Keratinocyte (primary cell): ENCODE measurements at regions not wholly inside any gene's neighbourhood (a gene's known extent, or its start where the extent isn't known, plus 50 kb on each side); places are given as distances from the start of the nearest gene placed in this dataset.

Experiments used
- DNase-seq: peaks from one replicate; pipeline ENCODE4 v3.0.0-alpha.2; 2011; ENCODE audit warnings: low read depth, missing footprints, low spot score
- FAIRE-seq: peaks from 2 replicates; lab custom pipeline; 2011; peaks lifted over from hg19 to GRCh38; lab: Jason Lieb, UNC
- H2AFZ ChIP-seq: 2 replicates; pipeline ENCODE4 v1.6.0; 2012; ENCODE audit warnings: low read length, control low read depth, inconsistent platforms; ENCODE audit not compliant: control insufficient read depth
- H3K27ac ChIP-seq: 2 replicates; pipeline ENCODE4 v1.5.1; 2011; ENCODE audit warnings: low read length; ENCODE audit not compliant: control insufficient read depth, insufficient read depth
- H3K27me3 ChIP-seq: 3 replicates; pipeline ENCODE4 v1.6.0; 2011; ENCODE audit warnings: low read length; ENCODE audit not compliant: control insufficient read depth, insufficient read depth; ENCODE audit errors: extremely low read depth
- H3K36me3 ChIP-seq, 2 experiments: 2 replicates in 1 of 2; 3 replicates in 1 of 2; pipeline ENCODE4 v1.5.1; 2011; ENCODE audit warnings: low read length in 2 of 2, mild to moderate bottlenecking in 1 of 2; ENCODE audit not compliant: control insufficient read depth in 2 of 2, insufficient read depth in 2 of 2; ENCODE audit errors: extremely low read depth in 1 of 2
- H3K4me1 ChIP-seq: 3 replicates; pipeline ENCODE4 v1.5.1; 2011; ENCODE audit warnings: low read length; ENCODE audit not compliant: control insufficient read depth, insufficient read depth; ENCODE audit errors: extremely low read depth
- H3K4me2 ChIP-seq: 3 replicates; pipeline ENCODE4 v1.6.0; 2011; ENCODE audit warnings: low read depth, low read length; ENCODE audit not compliant: control insufficient read depth, insufficient read depth; ENCODE audit errors: extremely low read depth
- H3K4me3 ChIP-seq, 3 experiments: fragments of 200-600 bp in 1 of 3; sonication (generic) in 1 of 3; 2 replicates in 2 of 3; 3 replicates in 1 of 3; pipeline ENCODE4 v1.5.1; 2011 to 2016; ENCODE audit warnings: low read length in 3 of 3, mild to moderate bottlenecking in 3 of 3, control low read depth in 2 of 3, inconsistent platforms in 1 of 3, low read depth in 1 of 3, mixed read lengths in 1 of 3, mixed run types in 1 of 3, moderate library complexity in 1 of 3; ENCODE audit not compliant: control insufficient read depth in 2 of 3, insufficient read depth in 2 of 3; ENCODE audit errors: extremely low read depth in 1 of 3
- H3K79me2 ChIP-seq: 2 replicates; pipeline ENCODE4 v1.6.0; 2012; ENCODE audit warnings: low read length; ENCODE audit not compliant: control insufficient read depth, insufficient read depth
- H3K9ac ChIP-seq: 3 replicates; pipeline ENCODE4 v1.6.0; 2011; ENCODE audit warnings: low read length; ENCODE audit not compliant: control insufficient read depth, insufficient read depth; ENCODE audit errors: extremely low read depth
- H3K9me1 ChIP-seq: 3 replicates; pipeline ENCODE4 v1.6.0; 2011; ENCODE audit warnings: low read length; ENCODE audit not compliant: control insufficient read depth, insufficient read depth; ENCODE audit errors: extremely low read depth
- H3K9me3 ChIP-seq: 2 replicates; pipeline ENCODE4 v1.5.1; 2012; ENCODE audit warnings: low read depth, low read length; ENCODE audit not compliant: control insufficient read depth
- H4K20me1 ChIP-seq: 3 replicates; pipeline ENCODE4 v1.6.0; 2011; ENCODE audit warnings: low read length; ENCODE audit not compliant: control insufficient read depth, insufficient read depth; ENCODE audit errors: extremely low read depth
- EZH2 ChIP-seq: IDR thresholded peaks from one replicate; pipeline ENCODE4 v1.6.1; 2012; ENCODE audit warnings: inconsistent platforms, mild to moderate bottlenecking, low read length, moderate library complexity
- dilution Hi-C: fragments of 300-500 bp; cut with MboI; formaldehyde crosslinking; loops from one replicate; pipeline ENCODE4 v1.7.0; 2020; ENCODE audit warnings: low sequenced_read_pairs; ENCODE audit not compliant: extremely low pct_ligation_motif_present
- TF ChIP-seq, protein P1 (sequence below), 3 experiments: IDR thresholded peaks in 1 of 3; conservative IDR thresholded peaks in 1 of 3; optimal IDR thresholded peaks in 1 of 3; 2 replicates in 2 of 3; 3 replicates in 1 of 3; pipeline versions ENCODE3 to v1.5.1; 2011; ENCODE audit warnings: low read length in 3 of 3, mild to moderate bottlenecking in 3 of 3, moderate library complexity in 2 of 3, control low read depth in 1 of 3, inconsistent platforms in 1 of 3; ENCODE audit not compliant: insufficient read depth in 2 of 3; ENCODE audit errors: extremely low read depth in 1 of 3

DNA sequence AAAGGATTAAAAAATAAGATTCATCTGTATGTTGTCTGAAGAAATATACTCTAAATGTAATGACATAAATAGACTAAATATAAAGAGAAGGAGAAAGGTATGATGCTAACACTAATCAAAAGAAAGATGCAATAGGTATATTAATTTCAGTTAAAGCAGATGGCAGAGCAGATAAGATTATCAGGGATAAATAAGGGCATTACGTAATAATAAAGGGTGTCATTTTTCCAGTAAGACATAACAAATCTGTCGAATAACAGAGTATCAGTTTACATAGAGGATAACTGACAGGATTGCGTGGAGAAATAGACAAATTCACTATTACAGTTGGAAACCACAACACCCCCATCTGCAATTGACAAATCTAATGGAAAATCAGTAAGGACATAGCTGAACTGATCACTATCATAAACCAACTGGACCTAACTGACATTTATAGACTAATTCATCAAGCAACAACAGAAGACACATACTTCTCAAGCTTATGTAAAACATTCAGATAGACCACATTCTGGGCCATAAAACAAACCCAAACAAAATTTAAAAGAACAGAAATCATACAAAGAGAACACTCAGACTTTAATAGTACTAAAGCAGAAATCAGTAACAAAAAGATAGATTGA, 384.1 kb upstream of the COBL start:
- Histone ChIP-seq H3K4me3 (no peak overlapping the region), H3K4me2 (no peak overlapping the region), H3K4me1 (no peaks in the 10 kb centered on the region), H3K27ac (no peak overlapping the region), H3K36me3 (no peaks in the 10 kb centered on the region), H2AFZ (no peak overlapping the region), H3K79me2 (no peaks in the 10 kb centered on the region), H3K27me3 (no peaks in the 10 kb centered on the region), H3K9ac (no peak overlapping the region), H4K20me1 (no peaks in the 10 kb centered on the region), H3K9me1 (no peaks in the 10 kb centered on the region), H3K9me3 (no peaks in the 10 kb centered on the region)
- TF ChIP-seq EZH2, result no peak
- TF ChIP-seq, protein P1, sequence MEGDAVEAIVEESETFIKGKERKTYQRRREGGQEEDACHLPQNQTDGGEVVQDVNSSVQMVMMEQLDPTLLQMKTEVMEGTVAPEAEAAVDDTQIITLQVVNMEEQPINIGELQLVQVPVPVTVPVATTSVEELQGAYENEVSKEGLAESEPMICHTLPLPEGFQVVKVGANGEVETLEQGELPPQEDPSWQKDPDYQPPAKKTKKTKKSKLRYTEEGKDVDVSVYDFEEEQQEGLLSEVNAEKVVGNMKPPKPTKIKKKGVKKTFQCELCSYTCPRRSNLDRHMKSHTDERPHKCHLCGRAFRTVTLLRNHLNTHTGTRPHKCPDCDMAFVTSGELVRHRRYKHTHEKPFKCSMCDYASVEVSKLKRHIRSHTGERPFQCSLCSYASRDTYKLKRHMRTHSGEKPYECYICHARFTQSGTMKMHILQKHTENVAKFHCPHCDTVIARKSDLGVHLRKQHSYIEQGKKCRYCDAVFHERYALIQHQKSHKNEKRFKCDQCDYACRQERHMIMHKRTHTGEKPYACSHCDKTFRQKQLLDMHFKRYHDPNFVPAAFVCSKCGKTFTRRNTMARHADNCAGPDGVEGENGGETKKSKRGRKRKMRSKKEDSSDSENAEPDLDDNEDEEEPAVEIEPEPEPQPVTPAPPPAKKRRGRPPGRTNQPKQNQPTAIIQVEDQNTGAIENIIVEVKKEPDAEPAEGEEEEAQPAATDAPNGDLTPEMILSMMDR (optimal IDR thresholded peaks at IDR 0.05 in 1 of 3, IDR thresholded peaks at IDR 0.05 in 1 of 3, conservative IDR thresholded peaks at IDR 0.05 in 1 of 3; ENCODE audit: extremely low read depth in 1 of 3, insufficient read depth in 2 of 3, low read length in 3 of 3), result no peak
- dilution Hi-C loops, result no loop called here
- FAIRE-seq (no peak), DNase-seq (no peak)

DNA sequence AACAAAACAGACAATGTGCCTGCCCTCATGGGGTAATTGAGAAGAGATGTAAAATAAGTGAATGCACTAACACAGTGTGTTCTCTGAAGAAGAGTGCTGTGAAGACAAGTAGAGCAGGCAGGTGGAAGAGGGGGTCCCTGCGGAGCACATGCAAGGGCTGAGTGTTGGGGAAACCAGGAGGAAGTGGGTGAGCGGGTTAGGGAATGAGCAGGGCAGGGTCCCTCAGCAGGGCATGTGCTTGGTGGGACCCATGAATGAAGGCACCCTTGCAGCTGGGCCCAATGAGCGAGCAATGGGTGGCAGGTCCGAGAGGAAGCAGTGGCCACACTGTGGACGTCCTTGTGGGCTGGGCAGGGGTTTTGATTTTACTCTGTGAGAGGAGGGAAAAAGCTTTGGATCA, 376.6 kb upstream of the COBL start:
- no peaks in the 10 kb centered on the region for H3K36me3 ChIP-seq
- no peak overlapping the region for H3K4me3 ChIP-seq
- H4K20me1 ChIP-seq, result no peaks in the 10 kb centered on the region
- no peak for FAIRE-seq
- no peak overlapping the region for H3K4me2 ChIP-seq
- H3K9me1 ChIP-seq, result no peaks in the 10 kb centered on the region
- no peaks in the 10 kb centered on the region for H3K79me2 ChIP-seq
- H3K27ac ChIP-seq, result no peak overlapping the region
- no peaks in the 10 kb centered on the region for H3K27me3 ChIP-seq
- no peaks in the 10 kb centered on the region for H3K4me1 ChIP-seq
- H2AFZ ChIP-seq, result no peak overlapping the region
- dilution Hi-C loops, result no loop called here
- no peak overlapping the region for H3K9ac ChIP-seq
- no peak for DNase-seq
- H3K9me3 ChIP-seq, result no peaks in the 10 kb centered on the region
- TF ChIP-seq, protein P1 (optimal IDR thresholded peaks at IDR 0.05 in 1 of 3, IDR thresholded peaks at IDR 0.05 in 1 of 3, conservative IDR thresholded peaks at IDR 0.05 in 1 of 3; ENCODE audit: extremely low read depth in 1 of 3, insufficient read depth in 2 of 3, low read length in 3 of 3), result no peak
- no peak for TF ChIP-seq EZH2
